ENCODE measurements at regions not wholly inside any gene's neighbourhood (a gene's known extent, or its start where the extent isn't known, plus 50 kb on each side); places are given as distances from the start of the nearest gene placed in this dataset.

GRCh38 chr5:54616518-54617220 is 99.1 kb downstream of the SNX18 start:
- Histone ChIP-seq H4K20me1 (ENCODE audit: insufficient read depth) (no peaks in the 10 kb centered on the region), H3K27ac (no peak overlapping the region), H3K4me2 (no peak overlapping the region), H3K36me3 (ENCODE audit: low read depth) (no peaks in the 10 kb centered on the region), H3K9me3 (ENCODE audit: insufficient read depth, low read depth) (no peaks in the 10 kb centered on the region), H3K4me3 (no peak overlapping the region), H2AFZ (no peak overlapping the region), H3K79me2 (ENCODE audit: low read depth) (no peaks in the 10 kb centered on the region), H3K9me2 (ENCODE audit: insufficient read depth) (no peaks in the 10 kb centered on the region), H3K27me3 (ENCODE audit: insufficient read depth, low read depth) (no peaks in the 10 kb centered on the region), H3F3A (ENCODE audit: insufficient read depth, low read depth) (no peaks in the 10 kb centered on the region), H3K4me1 (replicated peaks; ENCODE audit: insufficient read depth) (0 out of 2 replicates have a peak, but pooled peaks cover 6% of the 10 kb centered on the region)
- ChIA-PET CTCF (no interaction called here), POLR2A (ENCODE audit: unreplicated experiment) (no interaction called here)
- no peak for DNase-seq
- no TSS peak for BruUV-seq (replicated peaks)
- intact Hi-C loops (cut with micrococcal nuclease; ENCODE audit: unreplicated experiment), result no loop called here
- no peak for TF ChIP-seq EZH2 (IDR thresholded peaks at IDR 0.05; ENCODE audit: low read depth)
- TF ChIP-seq CTCF (conservative IDR thresholded peaks at IDR 0.05), result no peak

GRCh38 chr5:54616031-54616430 is 98.5 kb downstream of the SNX18 start:
- Histone ChIP-seq H3K9me3 (ENCODE audit: insufficient read depth, low read depth) (no peaks in the 10 kb centered on the region), H3F3A (ENCODE audit: insufficient read depth, low read depth) (no peaks in the 10 kb centered on the region), H3K9me2 (ENCODE audit: insufficient read depth) (no peaks in the 10 kb centered on the region), H3K4me2 (no peak overlapping the region), H3K4me3 (no peak overlapping the region), H4K20me1 (ENCODE audit: insufficient read depth) (no peaks in the 10 kb centered on the region), H3K36me3 (ENCODE audit: low read depth) (no peaks in the 10 kb centered on the region), H3K27me3 (ENCODE audit: insufficient read depth, low read depth) (no peaks in the 10 kb centered on the region), H2AFZ (no peak overlapping the region), H3K79me2 (ENCODE audit: low read depth) (no peaks in the 10 kb centered on the region), H3K27ac (no peak overlapping the region), H3K4me1 (replicated peaks; ENCODE audit: insufficient read depth) (0 out of 2 replicates have a peak, but pooled peaks cover 6% of the 10 kb centered on the region)
- ChIA-PET CTCF (no interaction called here), POLR2A (ENCODE audit: unreplicated experiment) (no interaction called here)
- DNase-seq, result no peak
- intact Hi-C loops (cut with micrococcal nuclease; ENCODE audit: unreplicated experiment), result no loop called here
- BruUV-seq (replicated peaks), result no TSS peak
- TF ChIP-seq EZH2 (IDR thresholded peaks at IDR 0.05; ENCODE audit: low read depth) (no peak), CTCF (conservative IDR thresholded peaks at IDR 0.05) (no peak)

GRCh38 chr5:54615381-54615780 is 97.8 kb downstream of the SNX18 start:
- Histone ChIP-seq H3K79me2 (ENCODE audit: low read depth) (no peaks in the 10 kb centered on the region), H3F3A (ENCODE audit: insufficient read depth, low read depth) (no peaks in the 10 kb centered on the region), H3K4me2 (no peak overlapping the region), H3K9me3 (ENCODE audit: insufficient read depth, low read depth) (no peaks in the 10 kb centered on the region), H3K9me2 (ENCODE audit: insufficient read depth) (no peaks in the 10 kb centered on the region), H4K20me1 (ENCODE audit: insufficient read depth) (no peaks in the 10 kb centered on the region), H3K27ac (no peak overlapping the region), H3K4me1 (replicated peaks; ENCODE audit: insufficient read depth) (0 out of 2 replicates have a peak, but pooled peaks cover 6% of the 10 kb centered on the region), H3K4me3 (no peak overlapping the region), H3K27me3 (ENCODE audit: insufficient read depth, low read depth) (no peaks in the 10 kb centered on the region), H3K36me3 (ENCODE audit: low read depth) (no peaks in the 10 kb centered on the region), H2AFZ (no peak overlapping the region)
- ChIA-PET POLR2A (ENCODE audit: unreplicated experiment) (no interaction called here), CTCF (no interaction called here)
- BruUV-seq (replicated peaks), result no TSS peak
- no peak for DNase-seq
- intact Hi-C loops (cut with micrococcal nuclease; ENCODE audit: unreplicated experiment), result no loop called here
- TF ChIP-seq CTCF (conservative IDR thresholded peaks at IDR 0.05), result no peak

Data from PC-9 (cell line).